Endothelial cell of umbilical vein (primary cell): ENCODE measurements at regions not wholly inside any gene's neighbourhood (a gene's known extent, or its start where the extent isn't known, plus 50 kb on each side); places are given as distances from the start of the nearest gene placed in this dataset.

Source experiments
- BruUV-seq: library from RNA; stranded (reverse); fragments of 400-500 nt; replicated peaks from 2 replicates; lab custom pipeline; 2021; lab: Mats Ljungman, UMichigan
- CTCF ChIA-PET: fragments of 300-600, 350-600 bp; sonication (Branson Sonifier 250); formaldehyde crosslinking; loops from one replicate; lab custom pipeline; 2021; ENCODE audit warnings: antibody characterized with exemption, inconsistent platforms; lab: Charles Lee
- POLR2A ChIA-PET: fragments of 300-600, 350-600 bp; sonication (Branson Sonifier 250); formaldehyde crosslinking; loops from one replicate; lab custom pipeline; 2021; ENCODE audit warnings: antibody characterized with exemption, inconsistent platforms; lab: Charles Lee
- DNase-seq: peaks from one replicate; pipeline ENCODE4 v3.0.0-alpha.2; 2011; ENCODE audit warnings: low read depth, low spot score
- FAIRE-seq: peaks from 2 replicates; lab custom pipeline; 2011; peaks lifted over from hg19 to GRCh38; lab: Jason Lieb, UNC
- H2AFZ ChIP-seq: 2 replicates; pipeline ENCODE4 v1.6.0; 2012; ENCODE audit warnings: low read depth, low read length, control low read depth, inconsistent platforms
- H3K27ac ChIP-seq: 2 replicates; pipeline ENCODE4 v1.5.1; 2011; ENCODE audit warnings: low read depth, mild to moderate bottlenecking, control low read depth, low read length, moderate library complexity; ENCODE audit not compliant: insufficient read depth
- H3K27me3 ChIP-seq, 2 experiments: 2 replicates each; pipeline versions ENCODE4 v1.6.0 to v1.6.1; 2011; ENCODE audit warnings: low read length in 2 of 2, mixed read lengths in 1 of 2; ENCODE audit not compliant: control insufficient read depth in 2 of 2, insufficient read depth in 2 of 2
- H3K36me3 ChIP-seq, 2 experiments: 2 replicates in 1 of 2; 3 replicates in 1 of 2; pipeline ENCODE4 v1.5.1; 2011; ENCODE audit warnings: low read length in 2 of 2, mild to moderate bottlenecking in 1 of 2, moderate library complexity in 1 of 2; ENCODE audit not compliant: control insufficient read depth in 2 of 2, insufficient read depth in 2 of 2; ENCODE audit errors: extremely low read depth in 1 of 2
- H3K4me1 ChIP-seq: 3 replicates; pipeline ENCODE4 v1.5.1; 2011; ENCODE audit warnings: mild to moderate bottlenecking, low read length; ENCODE audit not compliant: control insufficient read depth, insufficient read depth; ENCODE audit errors: extremely low read depth
- H3K4me2 ChIP-seq: 2 replicates; pipeline ENCODE4 v1.6.1; 2011; ENCODE audit warnings: low read length, control low read depth, mixed read lengths; ENCODE audit not compliant: insufficient read depth
- H3K4me3 ChIP-seq, 3 experiments: fragments of 200-600 bp in 1 of 3; sonication (generic), shearing (Covaris generic) in 1 of 3; replicated peaks in 1 of 3; 2 replicates each; pipeline ENCODE4 v1.5.1; 2011 to 2016; ENCODE audit warnings: control low read depth in 3 of 3, low read length in 3 of 3, mild to moderate bottlenecking in 2 of 3, inconsistent platforms in 1 of 3, low read depth in 1 of 3, moderate library complexity in 1 of 3; ENCODE audit not compliant: insufficient read depth in 1 of 3
- H3K79me2 ChIP-seq: 2 replicates; pipeline ENCODE4 v1.6.0; 2012; ENCODE audit warnings: low read length, inconsistent platforms; ENCODE audit not compliant: control insufficient read depth, insufficient read depth
- H3K9ac ChIP-seq: replicated peaks from 2 replicates; pipeline ENCODE3; 2011; ENCODE audit warnings: low read length, control low read depth; ENCODE audit not compliant: insufficient read depth; ENCODE audit errors: extremely low read depth
- H3K9me1 ChIP-seq: replicated peaks from 3 replicates; pipeline ENCODE4 v1.6.0; 2011; ENCODE audit warnings: mild to moderate bottlenecking, low read length; ENCODE audit not compliant: control insufficient read depth, insufficient read depth; ENCODE audit errors: extremely low read depth
- H3K9me3 ChIP-seq: replicated peaks from 2 replicates; pipeline ENCODE4 v1.5.1; 2012; ENCODE audit warnings: low read length, inconsistent platforms; ENCODE audit not compliant: control insufficient read depth, insufficient read depth
- H4K20me1 ChIP-seq: replicated peaks from 2 replicates; pipeline ENCODE3; 2011; ENCODE audit warnings: mild to moderate bottlenecking, low read length; ENCODE audit not compliant: control insufficient read depth, insufficient read depth; ENCODE audit errors: extremely low read depth
- CTCF ChIP-seq, 2 donors: IDR thresholded peaks; 1 replicate in 1 of 2; 2 replicates in 1 of 2; pipeline ENCODE4 v1.5.1; 2011; ENCODE audit warnings: low read length in 2 of 2, mild to moderate bottlenecking in 2 of 2, moderate library complexity in 2 of 2, control low read depth in 1 of 2, inconsistent platforms in 1 of 2, low read depth in 1 of 2; ENCODE audit not compliant: insufficient read depth in 1 of 2; ENCODE audit errors: extremely low read depth in 1 of 2
- EZH2 ChIP-seq: IDR thresholded peaks from 2 replicates; pipeline ENCODE4 v1.6.1; 2012; ENCODE audit warnings: borderline replicate concordance, low read depth, mild to moderate bottlenecking, moderate library complexity, low read length, inconsistent platforms; ENCODE audit not compliant: severe bottlenecking
- FOS ChIP-seq: IDR thresholded peaks from 2 replicates; pipeline ENCODE4 v1.6.1; 2011; ENCODE audit warnings: mild to moderate bottlenecking, low read length, moderate library complexity, borderline replicate concordance; ENCODE audit not compliant: insufficient read depth
- GATA2 ChIP-seq: IDR thresholded peaks from 2 replicates; pipeline ENCODE4 v1.7.0; 2011; ENCODE audit warnings: low read depth, mild to moderate bottlenecking, moderate library complexity, mixed read lengths, low read length; ENCODE audit not compliant: insufficient read length, insufficient read depth
- JUN ChIP-seq: IDR thresholded peaks from 2 replicates; pipeline ENCODE4 v1.6.1; 2011; ENCODE audit warnings: borderline replicate concordance, low read depth; ENCODE audit not compliant: insufficient read length, insufficient read depth
- MAX ChIP-seq: IDR thresholded peaks from 2 replicates; pipeline ENCODE4 v1.6.1; 2011; ENCODE audit not compliant: insufficient read depth, insufficient read length
- MYC ChIP-seq: IDR thresholded peaks from one replicate; pipeline ENCODE4 v1.6.1; 2011; ENCODE audit warnings: mild to moderate bottlenecking, low read depth, low read length
- POLR2A ChIP-seq: IDR thresholded peaks from 2 replicates; pipeline ENCODE4 v1.6.1; 2012; ENCODE audit warnings: low read depth, mild to moderate bottlenecking, control low read depth, low read length
- POLR2AphosphoS5 ChIP-seq: IDR thresholded peaks from 2 replicates; pipeline ENCODE4 v1.6.1; 2012; ENCODE audit warnings: low read depth, mild to moderate bottlenecking, control low read depth, low read length, moderate library complexity; ENCODE audit not compliant: insufficient read depth
- dilution Hi-C: fragments of 300-500 bp; cut with MboI; formaldehyde crosslinking; loops from one replicate; pipeline ENCODE4 v1.15.0; 2019; ENCODE audit warnings: low sequenced_read_pairs; ENCODE audit not compliant: extremely low pct_ligation_motif_present
- intact Hi-C: fragments of 100-400 bp; cut with micrococcal nuclease; formaldehyde crosslinking; loops from one replicate; pipeline ENCODE4 v1.10.0; 2022

- peaks cover 25% of the 10 kb centered on the region for H3K4me1 ChIP-seq
- H3K9me3 ChIP-seq, result no peaks in the 10 kb centered on the region
- H2AFZ ChIP-seq, result peak overlapping the region; percentile 89
- no peaks in the 10 kb centered on the region for H3K79me2 ChIP-seq
- POLR2A ChIA-PET, result interaction anchor here (0.5 to 7.3 kb wide), 5 partner anchors 13 to 66 kb away, joined by 3 to 60 read pairs (median 6); a partner anchor contains a TSS
- H3K9me1 ChIP-seq, result no peaks in the 10 kb centered on the region
- no peaks in the 10 kb centered on the region for H3K36me3 ChIP-seq
- CTCF ChIA-PET, result interaction anchor here (0.9 to 3.9 kb wide), 11 partner anchors 11 to 325 kb away, joined by 3 to 29 read pairs (median 6); a partner anchor contains a TSS
- intact Hi-C loops, result loop anchor here (1.0 to 5.0 kb wide), 4 partner anchors 31 to 239 kb away; a partner anchor contains a TSS
- dilution Hi-C loops, result no loop called here
- peak; percentile 93 for DNase-seq
- FAIRE-seq, result peak; percentile 87
- peak overlapping the region; percentile 98 for H3K4me2 ChIP-seq
- H4K20me1 ChIP-seq, result no peaks in the 10 kb centered on the region
- peak overlapping the region; percentile 41 to 77 (median 51) for H3K4me3 ChIP-seq
- peak overlapping the region; percentile 72 for H3K27ac ChIP-seq
- no peak for TF ChIP-seq MYC
- TF ChIP-seq POLR2AphosphoS5, result peak; percentile 89
- no peak for TF ChIP-seq MAX
- no peak for TF ChIP-seq FOS
- no peak for TF ChIP-seq GATA2
- TF ChIP-seq EZH2, result no peak
- TF ChIP-seq POLR2A, result peak; percentile 90
- peak; percentile 22 for TF ChIP-seq JUN
- TF ChIP-seq CTCF (IDR thresholded peaks at IDR 0.05; ENCODE audit: extremely low read depth in 1 of 2, insufficient read depth in 1 of 2, low read depth in 1 of 2, low read length in 2 of 2), result no peak
- peak overlapping the region; percentile 86 for H3K9ac ChIP-seq
- TSS peak; percentile 99 for BruUV-seq
- no peaks in the 10 kb centered on the region for H3K27me3 ChIP-seq
Observed at GRCh38 chr6:26270903-26271667, 93.9 kb upstream of the BTN3A2 start.
